Right lobe of liver (tissue), 6 donors: ENCODE measurements at regions not wholly inside any gene's neighbourhood (a gene's known extent, or its start where the extent isn't known, plus 50 kb on each side); places are given as distances from the start of the nearest gene placed in this dataset.

Experiments used
- ATAC-seq, 4 donors: fragments of 200-7000 bp; cut with Tn5 transposase; one replicate each; pipeline ENCODE4 v1.9.1; 2020; ENCODE audit warnings: mild to moderate bottlenecking in 4 of 4, moderate library complexity in 4 of 4
- DNase-seq, 3 donors: peaks; one replicate each; pipeline ENCODE4 v3.0.0-alpha.2; 2020
- H3K27ac ChIP-seq, 3 donors: fragments of 200-600 bp; one replicate each; pipeline ENCODE4 v1.8.0; 2022
- H3K27me3 ChIP-seq, 2 donors: fragments of 200-600 bp; one replicate each; pipeline ENCODE4 v1.8.0; 2022
- H3K36me3 ChIP-seq, 4 donors: fragments of 200-600 bp; sonication (generic) in 1 of 4; one replicate each; pipeline versions ENCODE4 v1.5.1 to v1.8.0; 2017 to 2022; ENCODE audit warnings: control low read depth in 1 of 4
- H3K4me1 ChIP-seq, 4 donors: fragments of 200-600 bp; sonication (generic) in 1 of 4; one replicate each; pipeline versions ENCODE4 v1.5.1 to v1.8.0; 2017 to 2022; ENCODE audit warnings: control low read depth in 1 of 4
- H3K4me3 ChIP-seq, 3 donors: fragments of 200-600 bp; one replicate each; pipeline ENCODE4 v1.8.0; 2022
- H3K9me3 ChIP-seq, 4 donors: fragments of 200-600 bp; sonication (generic) in 1 of 4; one replicate each; pipeline versions ENCODE4 v1.5.1 to v1.8.0; 2017 to 2022; ENCODE audit warnings: control low read depth in 1 of 4
- CTCF ChIP-seq, 4 donors: fragments of 200-600 bp in 3 of 4; fragments of 450-650 bp in 1 of 4; IDR thresholded peaks; one replicate each; pipeline versions ENCODE4 v1.5.1 to v1.8.0; 2016 to 2022; ENCODE audit warnings: antibody characterized with exemption in 4 of 4, mild to moderate bottlenecking in 2 of 4
- POLR2A ChIP-seq: fragments of 450-650 bp; IDR thresholded peaks from one replicate; pipeline ENCODE4 v1.6.1; 2017; ENCODE audit warnings: antibody characterized with exemption, mild to moderate bottlenecking
- WGBS: methylation state at CpG from one replicate; pipeline ENCODE4 v1.1.6; 2018; ENCODE audit warnings: low coverage, low lambda C conversion rate; ENCODE audit not compliant: insufficient coverage; ENCODE audit errors: missing lambda C conversion rate; 5-methylcytosine and 5-hydroxymethylcytosine counted together
- intact Hi-C, 2 donors: fragments of 100-400 bp; cut with DNase I; formaldehyde crosslinking; loops; one replicate each; pipeline versions ENCODE4 v1.11.2 to v1.14.1; 2022
- donor health status: DM: no; HTN: yes; CAD: no.
- donor health status: DM: no; HTN: no; CAD: no.
- donor health status: DM: no; HTN: no; CAD: no.
- donor health status: DM: no; HTN: yes; CAD: no.
- donor health status: DM: no; HTN: yes; CAD: no.

GRCh38 chr3:137347132-137347531, 389.3 kb downstream of the IL20RB start:
- intact Hi-C loops, result no loop called here
- no peaks in the 10 kb centered on the region for H3K4me1 ChIP-seq
- WGBS, result 57% methylated on average over 1 of the region's 2 CpGs

GRCh38 chr3:137347817-137348368, 390.1 kb downstream of the IL20RB start:
- H3K9me3 ChIP-seq, result no peaks in the 10 kb centered on the region
- no peaks in the 10 kb centered on the region for H3K4me1 ChIP-seq
- TF ChIP-seq POLR2A (no peak), CTCF (IDR thresholded peaks at IDR 0.05) (no peak)
- H3K27me3 ChIP-seq, result no peaks in the 10 kb centered on the region
- H3K4me3 ChIP-seq, result no peak overlapping the region
- WGBS, result 0% methylated on average over 1 of the region's 1 CpG
- no peak for DNase-seq
- H3K36me3 ChIP-seq, result no peaks in the 10 kb centered on the region
- no peak overlapping the region for H3K27ac ChIP-seq
- intact Hi-C loops, result no loop called here
- no peak for ATAC-seq

More at GRCh38 chr3:137347132-137347531, 389.3 kb downstream of the IL20RB start:
- DNase-seq, result no peak
- Histone ChIP-seq H3K36me3 (no peaks in the 10 kb centered on the region), H3K27ac (no peak overlapping the region), H3K4me3 (no peak overlapping the region), H3K9me3 (no peaks in the 10 kb centered on the region), H3K27me3 (no peaks in the 10 kb centered on the region)
- ATAC-seq, result no peak
- TF ChIP-seq POLR2A (no peak), CTCF (IDR thresholded peaks at IDR 0.05) (no peak)

GRCh38 chr3:137348936-137349335, 391.2 kb downstream of the IL20RB start:
- ATAC-seq (no peak), DNase-seq (no peak)
- intact Hi-C loops, result no loop called here
- Histone ChIP-seq H3K36me3 (no peaks in the 10 kb centered on the region), H3K27ac (no peak overlapping the region), H3K4me1 (no peaks in the 10 kb centered on the region), H3K27me3 (no peaks in the 10 kb centered on the region), H3K4me3 (no peak overlapping the region), H3K9me3 (no peaks in the 10 kb centered on the region)
- TF ChIP-seq CTCF (IDR thresholded peaks at IDR 0.05) (no peak), POLR2A (no peak)
- WGBS, result 40% methylated on average over 6 of the region's 7 CpGs

- no peak for DNase-seq
- Histone ChIP-seq H3K36me3 (no peaks in the 10 kb centered on the region), H3K4me3 (no peak overlapping the region), H3K27me3 (no peaks in the 10 kb centered on the region), H3K9me3 (no peaks in the 10 kb centered on the region), H3K27ac (no peak overlapping the region), H3K4me1 (no peaks in the 10 kb centered on the region)
- intact Hi-C loops, result no loop called here
- ATAC-seq, result no peak
- TF ChIP-seq POLR2A (no peak), CTCF (IDR thresholded peaks at IDR 0.05) (no peak)
- 67% methylated on average over 8 of the region's 8 CpGs for WGBS
Observed at GRCh38 chr3:137349557-137350348, 392.0 kb downstream of the IL20RB start.
